ENCODE measurements at regions not wholly inside any gene's neighbourhood (a gene's known extent, or its start where the extent isn't known, plus 50 kb on each side); places are given as distances from the start of the nearest gene placed in this dataset.
"Not testable (repeated sequence)": the region's sequence is repeated elsewhere in the genome, so short reads cannot be mapped to it uniquely, and the experiment has no call there.

GRCh38 chr4:66123831-66124413 lies 453.6 kb upstream of the EPHA5 start:
- H2AFZ ChIP-seq (ENCODE audit: low read length): no peak overlapping the region
- H3K4me3 ChIP-seq (ENCODE audit: low read length): no peak overlapping the region
- H3K9ac ChIP-seq (ENCODE audit: low read length): no peak overlapping the region
- H3K79me2 ChIP-seq (ENCODE audit: low read length): no peaks in the 10 kb centered on the region
- H3K36me3 ChIP-seq (replicated peaks; ENCODE audit: insufficient read depth, low read length): no peaks in the 10 kb centered on the region
- no peaks in the 10 kb centered on the region for H3K27me3 ChIP-seq (replicated peaks; ENCODE audit: insufficient read depth, low read length)
- no peaks in the 10 kb centered on the region for H4K20me1 ChIP-seq (ENCODE audit: insufficient read depth, low read length)
- H3K9me3 ChIP-seq (replicated peaks; ENCODE audit: insufficient read depth, low read length): no peaks in the 10 kb centered on the region
- no peaks in the 10 kb centered on the region for H3K9me2 ChIP-seq (replicated peaks; ENCODE audit: insufficient read depth, low read length)
- H3K27ac ChIP-seq (ENCODE audit: low read length): no peak overlapping the region
- TF ChIP-seq EZH2 (optimal IDR thresholded peaks at IDR 0.05; ENCODE audit: low read depth, low read length) (no peak), EZH2phosphoT487 (IDR thresholded peaks at IDR 0.05; ENCODE audit: low read length) (no peak)
- TF ChIP-seq, protein P1, sequence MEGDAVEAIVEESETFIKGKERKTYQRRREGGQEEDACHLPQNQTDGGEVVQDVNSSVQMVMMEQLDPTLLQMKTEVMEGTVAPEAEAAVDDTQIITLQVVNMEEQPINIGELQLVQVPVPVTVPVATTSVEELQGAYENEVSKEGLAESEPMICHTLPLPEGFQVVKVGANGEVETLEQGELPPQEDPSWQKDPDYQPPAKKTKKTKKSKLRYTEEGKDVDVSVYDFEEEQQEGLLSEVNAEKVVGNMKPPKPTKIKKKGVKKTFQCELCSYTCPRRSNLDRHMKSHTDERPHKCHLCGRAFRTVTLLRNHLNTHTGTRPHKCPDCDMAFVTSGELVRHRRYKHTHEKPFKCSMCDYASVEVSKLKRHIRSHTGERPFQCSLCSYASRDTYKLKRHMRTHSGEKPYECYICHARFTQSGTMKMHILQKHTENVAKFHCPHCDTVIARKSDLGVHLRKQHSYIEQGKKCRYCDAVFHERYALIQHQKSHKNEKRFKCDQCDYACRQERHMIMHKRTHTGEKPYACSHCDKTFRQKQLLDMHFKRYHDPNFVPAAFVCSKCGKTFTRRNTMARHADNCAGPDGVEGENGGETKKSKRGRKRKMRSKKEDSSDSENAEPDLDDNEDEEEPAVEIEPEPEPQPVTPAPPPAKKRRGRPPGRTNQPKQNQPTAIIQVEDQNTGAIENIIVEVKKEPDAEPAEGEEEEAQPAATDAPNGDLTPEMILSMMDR (IDR thresholded peaks at IDR 0.05; ENCODE audit: low read length): no peak
- no peaks in the 10 kb centered on the region for H3F3A ChIP-seq (ENCODE audit: insufficient read depth, low read length)
- no peak overlapping the region for H3K4me2 ChIP-seq (ENCODE audit: low read depth, low read length)
- DNase-seq: no peak
- no peaks in the 10 kb centered on the region for H3K4me1 ChIP-seq (ENCODE audit: low read length)

DNA sequence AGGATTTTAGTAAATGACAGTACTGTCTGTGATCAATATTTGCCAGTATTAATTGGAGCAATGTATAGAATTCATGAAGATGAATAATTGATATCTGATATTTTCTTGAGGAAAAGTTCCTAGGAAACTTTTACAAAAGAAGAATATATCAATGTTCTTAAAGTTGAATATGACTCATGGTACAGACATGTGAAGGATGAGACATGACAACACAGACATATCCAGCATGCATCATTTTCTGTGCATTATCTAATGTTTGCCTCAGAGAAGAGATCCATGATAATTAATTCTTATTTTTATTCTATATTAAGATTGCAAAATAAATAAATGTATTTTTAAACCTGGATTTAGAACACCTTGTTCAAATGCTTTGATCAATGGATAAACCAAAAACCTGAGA lies 452.9 kb upstream of the EPHA5 start:
- no peaks in the 10 kb centered on the region for H3K9me3 ChIP-seq (replicated peaks; ENCODE audit: insufficient read depth, low read length)
- H4K20me1 ChIP-seq (ENCODE audit: insufficient read depth, low read length): no peaks in the 10 kb centered on the region
- TF ChIP-seq EZH2phosphoT487 (IDR thresholded peaks at IDR 0.05; ENCODE audit: low read length) (no peak), EZH2 (optimal IDR thresholded peaks at IDR 0.05; ENCODE audit: low read depth, low read length) (no peak)
- TF ChIP-seq, protein P1 (IDR thresholded peaks at IDR 0.05; ENCODE audit: low read length): no peak
- H3K79me2 ChIP-seq (ENCODE audit: low read length): no peaks in the 10 kb centered on the region
- no peaks in the 10 kb centered on the region for H3K36me3 ChIP-seq (replicated peaks; ENCODE audit: insufficient read depth, low read length)
- no peaks in the 10 kb centered on the region for H3K27me3 ChIP-seq (replicated peaks; ENCODE audit: insufficient read depth, low read length)
- no peak overlapping the region for H2AFZ ChIP-seq (ENCODE audit: low read length)
- DNase-seq: no peak
- no peaks in the 10 kb centered on the region for H3F3A ChIP-seq (ENCODE audit: insufficient read depth, low read length)
- no peaks in the 10 kb centered on the region for H3K4me1 ChIP-seq (ENCODE audit: low read length)
- H3K9me2 ChIP-seq (replicated peaks; ENCODE audit: insufficient read depth, low read length): no peaks in the 10 kb centered on the region
- H3K4me2 ChIP-seq (ENCODE audit: low read depth, low read length): no peak overlapping the region
- H3K4me3 ChIP-seq (ENCODE audit: low read length): no peak overlapping the region
- H3K27ac ChIP-seq (ENCODE audit: low read length): no peak overlapping the region
- H3K9ac ChIP-seq (ENCODE audit: low read length): no peak overlapping the region

DNA sequence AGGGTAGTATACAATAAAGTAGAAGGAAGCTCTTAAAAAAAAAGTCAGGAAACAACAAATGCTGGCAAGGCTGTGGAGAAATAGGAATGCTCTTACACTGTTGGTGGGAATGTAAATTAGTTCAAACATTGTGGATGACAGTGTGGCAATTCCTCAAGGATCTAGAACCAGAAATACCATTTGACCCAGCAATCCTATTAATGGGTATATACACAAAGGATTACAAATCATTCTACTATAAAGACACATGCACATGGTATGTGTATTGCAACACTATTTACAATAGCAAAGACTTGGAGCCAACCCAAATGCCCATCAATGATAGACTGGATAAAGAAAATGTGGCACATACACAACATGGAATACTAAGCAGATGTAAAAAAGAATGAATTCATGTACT lies 444.9 kb upstream of the EPHA5 start:
- H3K79me2 ChIP-seq (ENCODE audit: low read length); H3F3A ChIP-seq (ENCODE audit: insufficient read depth, low read length); H3K36me3 ChIP-seq (replicated peaks; ENCODE audit: insufficient read depth, low read length); H3K4me1 ChIP-seq (ENCODE audit: low read length); DNase-seq; H3K9me3 ChIP-seq (replicated peaks; ENCODE audit: insufficient read depth, low read length); H3K27ac ChIP-seq (ENCODE audit: low read length); H3K4me3 ChIP-seq (ENCODE audit: low read length); H3K9ac ChIP-seq (ENCODE audit: low read length); H3K4me2 ChIP-seq (ENCODE audit: low read depth, low read length); H4K20me1 ChIP-seq (ENCODE audit: insufficient read depth, low read length); H2AFZ ChIP-seq (ENCODE audit: low read length); H3K9me2 ChIP-seq (replicated peaks; ENCODE audit: insufficient read depth, low read length); H3K27me3 ChIP-seq (replicated peaks; ENCODE audit: insufficient read depth, low read length): not testable (repeated sequence)

DNA sequence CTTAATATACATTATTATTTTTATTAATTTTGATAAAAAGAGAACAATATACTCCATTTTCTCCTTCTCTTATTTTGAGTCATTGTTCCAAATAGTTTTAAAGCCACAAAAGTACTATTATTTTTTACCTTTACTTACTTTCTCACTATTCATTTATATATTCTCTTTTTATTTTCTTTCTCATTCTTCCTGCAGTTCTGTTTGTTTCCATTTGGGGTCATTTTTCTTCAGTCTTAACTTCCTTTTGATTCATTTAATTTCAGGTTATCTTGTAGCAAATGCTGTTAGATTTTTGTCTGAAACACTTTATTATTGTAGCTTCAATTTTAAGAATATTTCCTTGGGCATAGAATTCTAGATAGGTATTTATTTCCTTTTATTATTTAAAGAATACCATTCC lies 438.6 kb upstream of the EPHA5 start:
- no peaks in the 10 kb centered on the region for H3K9me2 ChIP-seq (replicated peaks; ENCODE audit: insufficient read depth, low read length)
- H3K4me1 ChIP-seq (ENCODE audit: low read length): no peaks in the 10 kb centered on the region
- H4K20me1 ChIP-seq (ENCODE audit: insufficient read depth, low read length): no peaks in the 10 kb centered on the region
- DNase-seq: no peak
- no peaks in the 10 kb centered on the region for H3K79me2 ChIP-seq (ENCODE audit: low read length)
- H3K27me3 ChIP-seq (replicated peaks; ENCODE audit: insufficient read depth, low read length): no peaks in the 10 kb centered on the region
- H3K4me2 ChIP-seq (ENCODE audit: low read depth, low read length): no peak overlapping the region
- no peak overlapping the region for H3K4me3 ChIP-seq (ENCODE audit: low read length)
- TF ChIP-seq EZH2 (optimal IDR thresholded peaks at IDR 0.05; ENCODE audit: low read depth, low read length): no peak
- TF ChIP-seq, protein P1 (IDR thresholded peaks at IDR 0.05; ENCODE audit: low read length): no peak
- no peak for TF ChIP-seq EZH2phosphoT487 (IDR thresholded peaks at IDR 0.05; ENCODE audit: low read length)
- no peak overlapping the region for H3K9ac ChIP-seq (ENCODE audit: low read length)
- no peak overlapping the region for H2AFZ ChIP-seq (ENCODE audit: low read length)
- H3K36me3 ChIP-seq (replicated peaks; ENCODE audit: insufficient read depth, low read length): no peaks in the 10 kb centered on the region
- H3F3A ChIP-seq (ENCODE audit: insufficient read depth, low read length): no peaks in the 10 kb centered on the region
- H3K9me3 ChIP-seq (replicated peaks; ENCODE audit: insufficient read depth, low read length): no peaks in the 10 kb centered on the region
- H3K27ac ChIP-seq (ENCODE audit: low read length): no peak overlapping the region

All from MM.1S (cell line).